ENCODE measurements at regions not wholly inside any gene's neighbourhood (a gene's known extent, or its start where the extent isn't known, plus 50 kb on each side); places are given as distances from the start of the nearest gene placed in this dataset.

DNA sequence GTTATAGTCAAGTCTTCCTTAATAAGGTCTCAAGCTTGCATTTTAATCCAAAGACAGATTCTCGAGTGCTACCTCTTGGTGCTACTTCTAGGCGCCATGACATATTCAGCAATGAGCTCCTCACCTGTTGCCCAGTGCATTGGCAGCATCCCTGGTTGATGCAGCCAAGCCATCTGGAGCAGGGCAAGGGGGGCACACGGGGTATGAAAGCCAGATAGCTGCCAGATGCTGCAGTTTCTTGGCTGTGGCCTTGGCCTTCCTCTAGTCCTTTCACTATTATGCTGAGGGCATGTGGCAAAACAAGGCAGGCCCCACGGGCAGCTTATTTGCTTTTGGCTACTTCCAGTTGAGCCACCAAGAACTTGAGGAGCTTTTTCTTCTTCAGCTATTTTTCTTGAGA lies 168.6 kb upstream of the PGRMC2 start:
- TF ChIP-seq CTCF (conservative IDR thresholded peaks at IDR 0.05): no peak
- TF ChIP-seq ZFX (IDR thresholded peaks at IDR 0.05): no peak
